PFSK-1 (cell line): ENCODE measurements at regions not wholly inside any gene's neighbourhood (a gene's known extent, or its start where the extent isn't known, plus 50 kb on each side); places are given as distances from the start of the nearest gene placed in this dataset.

Experiments used
- FOXP2 ChIP-seq: optimal IDR thresholded peaks from 2 replicates; pipeline ENCODE3; 2011; ENCODE audit warnings: borderline replicate concordance, control low read depth, inconsistent platforms; ENCODE audit not compliant: insufficient read depth; ENCODE audit errors: extremely low read length, extremely low read depth
- POLR2AphosphoS5 ChIP-seq: IDR thresholded peaks from 2 replicates; pipeline ENCODE4 v1.6.1; 2012; ENCODE audit warnings: low read depth, mild to moderate bottlenecking, control low read depth, low read length, moderate library complexity
- REST ChIP-seq, 2 experiments: IDR thresholded peaks; 2 replicates each; pipeline versions ENCODE4 v1.6.1 to v1.8.0; 2011 to 2012; ENCODE audit warnings: low read depth in 2 of 2, low read length in 2 of 2, control low read depth in 1 of 2, inconsistent platforms in 1 of 2, mild to moderate bottlenecking in 1 of 2, moderate library complexity in 1 of 2; ENCODE audit not compliant: insufficient read depth in 1 of 2
- TAF1 ChIP-seq: IDR thresholded peaks from 2 replicates; pipeline ENCODE4 v1.6.1; 2012; ENCODE audit warnings: low read length, control low read depth, borderline replicate concordance; ENCODE audit not compliant: insufficient read depth

GRCh38 chr1:215393476-215393875, 173.6 kb upstream of the KCTD3 start:
- TF ChIP-seq REST (IDR thresholded peaks at IDR 0.05; ENCODE audit: insufficient read depth in 1 of 2, low read depth in 2 of 2, low read length in 2 of 2) (no peak; a peak in 1 of 4 replicates), POLR2AphosphoS5 (no peak), TAF1 (no peak), FOXP2 (no peak)
